ENCODE measurements at regions not wholly inside any gene's neighbourhood (a gene's known extent, or its start where the extent isn't known, plus 50 kb on each side); places are given as distances from the start of the nearest gene placed in this dataset.

DNA sequence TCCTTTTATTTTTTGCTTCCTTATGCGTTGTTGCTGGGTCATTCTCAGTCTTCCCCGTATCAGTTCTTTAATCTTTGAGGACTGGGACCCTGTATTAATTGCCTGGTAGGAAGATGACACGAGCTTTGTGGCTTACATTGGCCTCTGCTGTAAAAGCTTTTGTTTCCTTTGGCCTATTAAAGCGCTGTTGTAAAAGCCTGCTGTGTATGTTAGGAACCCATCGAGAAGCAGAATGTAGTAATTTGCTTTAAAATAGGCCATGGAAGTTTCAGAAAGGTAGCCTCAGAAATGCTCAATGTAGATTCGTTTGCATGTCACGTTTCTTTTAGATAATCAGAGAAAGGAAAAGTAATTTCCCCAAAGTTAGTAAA, 257.5 kb upstream of the STARD13 start:
- Mint-ChIP-seq H3K9me3 (no peaks in the 10 kb centered on the region), H3K4me3 (peak overlapping the region; percentile 96), H3K27ac (ENCODE audit: unreplicated experiment) (peak overlapping the region; percentile 100), H3K27me3 (ENCODE audit: low read depth) (no peaks in the 10 kb centered on the region), H3K36me3 (ENCODE audit: low read depth) (peaks cover 4% of the 10 kb centered on the region), H3K4me1 (peaks cover 53% of the 10 kb centered on the region)
- DNase-seq (ENCODE audit: low read depth, low spot score) = no peak
- TF ChIP-seq, protein P1, sequence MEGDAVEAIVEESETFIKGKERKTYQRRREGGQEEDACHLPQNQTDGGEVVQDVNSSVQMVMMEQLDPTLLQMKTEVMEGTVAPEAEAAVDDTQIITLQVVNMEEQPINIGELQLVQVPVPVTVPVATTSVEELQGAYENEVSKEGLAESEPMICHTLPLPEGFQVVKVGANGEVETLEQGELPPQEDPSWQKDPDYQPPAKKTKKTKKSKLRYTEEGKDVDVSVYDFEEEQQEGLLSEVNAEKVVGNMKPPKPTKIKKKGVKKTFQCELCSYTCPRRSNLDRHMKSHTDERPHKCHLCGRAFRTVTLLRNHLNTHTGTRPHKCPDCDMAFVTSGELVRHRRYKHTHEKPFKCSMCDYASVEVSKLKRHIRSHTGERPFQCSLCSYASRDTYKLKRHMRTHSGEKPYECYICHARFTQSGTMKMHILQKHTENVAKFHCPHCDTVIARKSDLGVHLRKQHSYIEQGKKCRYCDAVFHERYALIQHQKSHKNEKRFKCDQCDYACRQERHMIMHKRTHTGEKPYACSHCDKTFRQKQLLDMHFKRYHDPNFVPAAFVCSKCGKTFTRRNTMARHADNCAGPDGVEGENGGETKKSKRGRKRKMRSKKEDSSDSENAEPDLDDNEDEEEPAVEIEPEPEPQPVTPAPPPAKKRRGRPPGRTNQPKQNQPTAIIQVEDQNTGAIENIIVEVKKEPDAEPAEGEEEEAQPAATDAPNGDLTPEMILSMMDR (conservative IDR thresholded peaks at IDR 0.05) = no peak

GRCh38 chr13:33543631-33544265, 258.2 kb upstream of the STARD13 start:
- H3K27ac Mint-ChIP-seq (ENCODE audit: unreplicated experiment) = peak overlapping the region; percentile 100
- H3K36me3 Mint-ChIP-seq (ENCODE audit: low read depth) = peaks cover 4% of the 10 kb centered on the region
- H3K4me3 Mint-ChIP-seq = peak overlapping the region; percentile 96
- H3K9me3 Mint-ChIP-seq = no peaks in the 10 kb centered on the region
- DNase-seq (ENCODE audit: low read depth, low spot score) = no peak
- TF ChIP-seq, protein P1 (conservative IDR thresholded peaks at IDR 0.05) = no peak
- no peaks in the 10 kb centered on the region for H3K27me3 Mint-ChIP-seq (ENCODE audit: low read depth)
- H3K4me1 Mint-ChIP-seq = peaks cover 50% of the 10 kb centered on the region

GRCh38 chr13:33544308-33544707, 258.8 kb upstream of the STARD13 start:
- no peak for DNase-seq (ENCODE audit: low read depth, low spot score)
- no peaks in the 10 kb centered on the region for H3K9me3 Mint-ChIP-seq
- TF ChIP-seq, protein P1 (conservative IDR thresholded peaks at IDR 0.05) = no peak
- H3K27ac Mint-ChIP-seq (ENCODE audit: unreplicated experiment) = peak overlapping the region; percentile 6
- no peaks in the 10 kb centered on the region for H3K27me3 Mint-ChIP-seq (ENCODE audit: low read depth)
- H3K4me3 Mint-ChIP-seq = no peak overlapping the region
- H3K36me3 Mint-ChIP-seq (ENCODE audit: low read depth) = peaks cover 4% of the 10 kb centered on the region
- H3K4me1 Mint-ChIP-seq = peaks cover 50% of the 10 kb centered on the region

- peaks cover 45% of the 10 kb centered on the region for H3K4me1 Mint-ChIP-seq
- H3K27me3 Mint-ChIP-seq (ENCODE audit: low read depth) = no peaks in the 10 kb centered on the region
- H3K9me3 Mint-ChIP-seq = no peaks in the 10 kb centered on the region
- H3K36me3 Mint-ChIP-seq (ENCODE audit: low read depth) = peaks cover 4% of the 10 kb centered on the region
- TF ChIP-seq, protein P1 (conservative IDR thresholded peaks at IDR 0.05) = no peak
- H3K27ac Mint-ChIP-seq (ENCODE audit: unreplicated experiment) = no peak overlapping the region
- H3K4me3 Mint-ChIP-seq = peak overlapping the region; percentile 70
- DNase-seq (ENCODE audit: low read depth, low spot score) = no peak
Observed at GRCh38 chr13:33545492-33545891, 259.9 kb upstream of the STARD13 start.

DNA sequence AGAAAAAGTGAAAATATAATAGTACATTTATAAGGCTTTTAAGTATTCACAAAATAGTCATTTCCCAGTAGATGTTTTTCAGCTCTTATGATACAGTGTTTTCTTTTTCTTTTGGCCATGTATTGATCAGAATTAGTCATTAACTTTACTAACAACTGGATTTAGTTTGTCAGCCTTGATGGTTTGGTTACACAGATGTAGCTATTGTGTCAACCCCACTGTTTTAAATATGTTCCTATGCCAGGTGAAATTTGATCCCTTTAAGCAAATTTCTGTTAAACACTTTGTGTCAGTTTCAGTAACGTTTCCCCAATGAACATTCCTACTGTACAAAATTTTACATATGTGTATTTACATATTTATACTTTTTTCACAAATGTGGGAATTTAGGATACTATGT, 261.5 kb upstream of the STARD13 start:
- TF ChIP-seq, protein P1 (conservative IDR thresholded peaks at IDR 0.05) = no peak
- Mint-ChIP-seq H3K4me1 (peaks cover 29% of the 10 kb centered on the region), H3K27me3 (ENCODE audit: low read depth) (no peaks in the 10 kb centered on the region), H3K27ac (ENCODE audit: unreplicated experiment) (no peak overlapping the region), H3K9me3 (no peaks in the 10 kb centered on the region), H3K36me3 (ENCODE audit: low read depth) (peaks cover 4% of the 10 kb centered on the region), H3K4me3 (no peak overlapping the region)
- no peak for DNase-seq (ENCODE audit: low read depth, low spot score)

Measured in neural crest cell (in vitro differentiated cells).